ENCODE measurements at regions not wholly inside any gene's neighbourhood (a gene's known extent, or its start where the extent isn't known, plus 50 kb on each side); places are given as distances from the start of the nearest gene placed in this dataset.

- intact Hi-C loops (cut with micrococcal nuclease; ENCODE audit: unreplicated experiment): no loop called here
- ChIA-PET CTCF (no interaction called here), POLR2A (ENCODE audit: low non-redundant PET) (no interaction called here)
- H3K36me3 ChIP-seq (ENCODE audit: insufficient read depth, low read length, poor library complexity, severe bottlenecking): no peaks in the 10 kb centered on the region
- no TSS peak for BruUV-seq (replicated peaks)
- H3K4me3 ChIP-seq (ENCODE audit: low read depth, low read length, poor library complexity, severe bottlenecking): no peak overlapping the region
- H3K9me3 ChIP-seq (ENCODE audit: low read depth, low read length, poor library complexity, severe bottlenecking): no peaks in the 10 kb centered on the region
- TF ChIP-seq, protein P1, sequence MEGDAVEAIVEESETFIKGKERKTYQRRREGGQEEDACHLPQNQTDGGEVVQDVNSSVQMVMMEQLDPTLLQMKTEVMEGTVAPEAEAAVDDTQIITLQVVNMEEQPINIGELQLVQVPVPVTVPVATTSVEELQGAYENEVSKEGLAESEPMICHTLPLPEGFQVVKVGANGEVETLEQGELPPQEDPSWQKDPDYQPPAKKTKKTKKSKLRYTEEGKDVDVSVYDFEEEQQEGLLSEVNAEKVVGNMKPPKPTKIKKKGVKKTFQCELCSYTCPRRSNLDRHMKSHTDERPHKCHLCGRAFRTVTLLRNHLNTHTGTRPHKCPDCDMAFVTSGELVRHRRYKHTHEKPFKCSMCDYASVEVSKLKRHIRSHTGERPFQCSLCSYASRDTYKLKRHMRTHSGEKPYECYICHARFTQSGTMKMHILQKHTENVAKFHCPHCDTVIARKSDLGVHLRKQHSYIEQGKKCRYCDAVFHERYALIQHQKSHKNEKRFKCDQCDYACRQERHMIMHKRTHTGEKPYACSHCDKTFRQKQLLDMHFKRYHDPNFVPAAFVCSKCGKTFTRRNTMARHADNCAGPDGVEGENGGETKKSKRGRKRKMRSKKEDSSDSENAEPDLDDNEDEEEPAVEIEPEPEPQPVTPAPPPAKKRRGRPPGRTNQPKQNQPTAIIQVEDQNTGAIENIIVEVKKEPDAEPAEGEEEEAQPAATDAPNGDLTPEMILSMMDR (conservative IDR thresholded peaks at IDR 0.05; ENCODE audit: low read depth, low read length): no peak
- TF ChIP-seq EZH2 (IDR thresholded peaks at IDR 0.05; ENCODE audit: borderline replicate concordance, low read depth, low read length, poor library complexity, severe bottlenecking): no peak
- DNase-seq (ENCODE audit: low spot score): no peak
- no peaks in the 10 kb centered on the region for H3K27me3 ChIP-seq (replicated peaks; ENCODE audit: insufficient read depth, low read depth, low read length, poor library complexity)
- H3K27ac ChIP-seq (ENCODE audit: low read depth, low read length, poor library complexity, severe bottlenecking): no peak overlapping the region
- H3K4me1 ChIP-seq (ENCODE audit: insufficient read depth, low read length, poor library complexity, severe bottlenecking): peaks cover 12% of the 10 kb centered on the region
These were observed 416.1 kb downstream of the LMO4 start for GRCh38 chr1:87744763-87745162.

- Histone ChIP-seq H3K4me3 (ENCODE audit: low read depth, low read length, poor library complexity, severe bottlenecking) (no peak overlapping the region), H3K36me3 (ENCODE audit: insufficient read depth, low read length, poor library complexity, severe bottlenecking) (no peaks in the 10 kb centered on the region), H3K27me3 (replicated peaks; ENCODE audit: insufficient read depth, low read depth, low read length, poor library complexity) (no peaks in the 10 kb centered on the region), H3K27ac (ENCODE audit: low read depth, low read length, poor library complexity, severe bottlenecking) (no peak overlapping the region), H3K4me1 (ENCODE audit: insufficient read depth, low read length, poor library complexity, severe bottlenecking) (no peaks in the 10 kb centered on the region), H3K9me3 (ENCODE audit: low read depth, low read length, poor library complexity, severe bottlenecking) (no peaks in the 10 kb centered on the region)
- no peak for DNase-seq (ENCODE audit: low spot score)
- TF ChIP-seq, protein P1 (conservative IDR thresholded peaks at IDR 0.05; ENCODE audit: low read depth, low read length): no peak
- no peak for TF ChIP-seq EZH2 (IDR thresholded peaks at IDR 0.05; ENCODE audit: borderline replicate concordance, low read depth, low read length, poor library complexity, severe bottlenecking)
- no TSS peak for BruUV-seq (replicated peaks)
- CTCF ChIA-PET: no interaction called here
- intact Hi-C loops (cut with micrococcal nuclease; ENCODE audit: unreplicated experiment): no loop called here
- POLR2A ChIA-PET (ENCODE audit: low non-redundant PET): no interaction called here
These were observed 424.7 kb downstream of the LMO4 start for GRCh38 chr1:87753366-87753765.

GRCh38 chr1:87754139-87754538 is 425.5 kb downstream of the LMO4 start:
- no peak for TF ChIP-seq EZH2 (IDR thresholded peaks at IDR 0.05; ENCODE audit: borderline replicate concordance, low read depth, low read length, poor library complexity, severe bottlenecking)
- TF ChIP-seq, protein P1 (conservative IDR thresholded peaks at IDR 0.05; ENCODE audit: low read depth, low read length): no peak
- DNase-seq (ENCODE audit: low spot score): no peak
- BruUV-seq (replicated peaks): no TSS peak
- Histone ChIP-seq H3K9me3 (ENCODE audit: low read depth, low read length, poor library complexity, severe bottlenecking) (no peaks in the 10 kb centered on the region), H3K36me3 (ENCODE audit: insufficient read depth, low read length, poor library complexity, severe bottlenecking) (no peaks in the 10 kb centered on the region), H3K27ac (ENCODE audit: low read depth, low read length, poor library complexity, severe bottlenecking) (no peak overlapping the region), H3K4me1 (ENCODE audit: insufficient read depth, low read length, poor library complexity, severe bottlenecking) (no peaks in the 10 kb centered on the region), H3K4me3 (ENCODE audit: low read depth, low read length, poor library complexity, severe bottlenecking) (no peak overlapping the region), H3K27me3 (replicated peaks; ENCODE audit: insufficient read depth, low read depth, low read length, poor library complexity) (no peaks in the 10 kb centered on the region)
- POLR2A ChIA-PET (ENCODE audit: low non-redundant PET): no interaction called here
- CTCF ChIA-PET: no interaction called here
- intact Hi-C loops (cut with micrococcal nuclease; ENCODE audit: unreplicated experiment): no loop called here

Data from A673 (cell line).